Esophagus muscularis mucosa (tissue), 3 donors: ENCODE measurements at regions not wholly inside any gene's neighbourhood (a gene's known extent, or its start where the extent isn't known, plus 50 kb on each side); places are given as distances from the start of the nearest gene placed in this dataset.

Experiments
- CTCF ChIP-seq, 3 experiments: fragments of 200-600 bp in 2 of 3; fragments of 450-650 bp in 1 of 3; sonication (generic) in 2 of 3; IDR thresholded peaks; one replicate each; pipeline ENCODE4 v1.5.1; 2017 to 2019; ENCODE audit warnings: antibody characterized with exemption in 3 of 3, mild to moderate bottlenecking in 2 of 3, moderate library complexity in 1 of 3
- POLR2A ChIP-seq: fragments of 450-650 bp; IDR thresholded peaks from one replicate; pipeline ENCODE4 v1.6.1; 2017; ENCODE audit warnings: antibody characterized with exemption, moderate library complexity, mild to moderate bottlenecking, low read depth

- no peak for TF ChIP-seq POLR2A
- TF ChIP-seq CTCF (IDR thresholded peaks at IDR 0.05): no peak
These were observed 399.5 kb downstream of the ENC1 start for GRCh38 chr5:74240783-74241750.
